ENCODE measurements at regions not wholly inside any gene's neighbourhood (a gene's known extent, or its start where the extent isn't known, plus 50 kb on each side); places are given as distances from the start of the nearest gene placed in this dataset.

- no peak for TF ChIP-seq CTCF (conservative IDR thresholded peaks at IDR 0.05)
- H3K27ac ChIP-seq, result no peak overlapping the region
Measured at GRCh38 chrX:1928805-1929204, 313.9 kb downstream of the ASMT start.

GRCh38 chrX:1932231-1932630 lies 317.4 kb downstream of the ASMT start:
- H3K27ac ChIP-seq, result no peak overlapping the region
- no peak for TF ChIP-seq CTCF (conservative IDR thresholded peaks at IDR 0.05)

- no peak for TF ChIP-seq CTCF (conservative IDR thresholded peaks at IDR 0.05)
- H3K27ac ChIP-seq, result no peak overlapping the region
Measured at GRCh38 chrX:1933964-1934363, 319.1 kb downstream of the ASMT start.

GRCh38 chrX:1935805-1936204 lies 320.9 kb downstream of the ASMT start:
- no peak overlapping the region for H3K27ac ChIP-seq
- TF ChIP-seq CTCF (conservative IDR thresholded peaks at IDR 0.05), result 0 out of 2 replicates have a peak, but pooled peaks have one; percentile 13

- H3K27ac ChIP-seq, result no peak overlapping the region
- TF ChIP-seq CTCF (conservative IDR thresholded peaks at IDR 0.05), result no peak
Measured at GRCh38 chrX:1938190-1938589, 323.3 kb downstream of the ASMT start.

GRCh38 chrX:1941321-1941720 lies 326.5 kb downstream of the ASMT start:
- no peak for TF ChIP-seq CTCF (conservative IDR thresholded peaks at IDR 0.05)

GRCh38 chrX:1945879-1946278 lies 331.0 kb downstream of the ASMT start:
- no peak for TF ChIP-seq CTCF (conservative IDR thresholded peaks at IDR 0.05)
- H3K27ac ChIP-seq, result no peak overlapping the region

More at GRCh38 chrX:1941321-1941720, 326.5 kb downstream of the ASMT start:
- no peak overlapping the region for H3K27ac ChIP-seq

GRCh38 chrX:1946974-1947373 lies 332.1 kb downstream of the ASMT start:
- TF ChIP-seq CTCF (conservative IDR thresholded peaks at IDR 0.05), result no peak
- H3K27ac ChIP-seq, result no peak overlapping the region
